ENCODE measurements at regions not wholly inside any gene's neighbourhood (a gene's known extent, or its start where the extent isn't known, plus 50 kb on each side); places are given as distances from the start of the nearest gene placed in this dataset.

DNA sequence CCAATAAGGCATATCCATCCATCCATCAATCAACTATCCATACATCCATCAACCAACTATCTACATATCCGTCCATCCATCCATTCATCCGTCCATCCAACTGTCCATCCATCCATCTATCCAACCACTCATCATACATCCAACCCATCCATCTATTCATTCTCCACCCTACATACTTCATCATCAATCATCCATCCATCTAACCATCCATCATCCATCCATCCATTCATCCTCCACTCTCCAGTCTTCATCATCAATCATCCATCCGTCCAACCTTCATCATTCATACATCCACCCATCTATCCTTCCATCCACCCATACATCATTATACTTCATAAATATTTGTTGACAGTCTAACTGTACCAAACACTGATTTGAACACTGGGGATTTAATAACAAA is 231.3 kb upstream of the DAB1 start:
- Histone ChIP-seq H2AFZ (ENCODE audit: low read depth, low read length) (no peak overlapping the region), H3K79me2 (ENCODE audit: insufficient read depth, low read length) (no peaks in the 10 kb centered on the region), H3K4me3 (ENCODE audit: low read depth in 1 of 2, low read length in 2 of 2) (no peak overlapping the region), H3K36me3 (ENCODE audit: insufficient read depth, low read length) (no peaks in the 10 kb centered on the region), H3K9ac (ENCODE audit: low read depth, low read length) (no peak overlapping the region), H3K27ac (ENCODE audit: low read length) (no peak overlapping the region), H3K27me3 (ENCODE audit: insufficient read depth, low read length, poor library complexity) (no peaks in the 10 kb centered on the region), H3K4me2 (ENCODE audit: insufficient read depth, low read length) (no peak overlapping the region), H3K4me1 (ENCODE audit: insufficient read depth, low read length) (no peaks in the 10 kb centered on the region), H3K9me3 (ENCODE audit: insufficient read depth, low read length, severe bottlenecking) (no peaks in the 10 kb centered on the region), H4K20me1 (ENCODE audit: insufficient read depth, low read length) (no peaks in the 10 kb centered on the region)
- TF ChIP-seq EZH2 (IDR thresholded peaks at IDR 0.05; ENCODE audit: borderline replicate concordance, low read depth, low read length, severe bottlenecking): no peak
- ATAC-seq (ENCODE audit: insufficient read depth, low read depth) (no peak), DNase-seq (no peak)

DNA sequence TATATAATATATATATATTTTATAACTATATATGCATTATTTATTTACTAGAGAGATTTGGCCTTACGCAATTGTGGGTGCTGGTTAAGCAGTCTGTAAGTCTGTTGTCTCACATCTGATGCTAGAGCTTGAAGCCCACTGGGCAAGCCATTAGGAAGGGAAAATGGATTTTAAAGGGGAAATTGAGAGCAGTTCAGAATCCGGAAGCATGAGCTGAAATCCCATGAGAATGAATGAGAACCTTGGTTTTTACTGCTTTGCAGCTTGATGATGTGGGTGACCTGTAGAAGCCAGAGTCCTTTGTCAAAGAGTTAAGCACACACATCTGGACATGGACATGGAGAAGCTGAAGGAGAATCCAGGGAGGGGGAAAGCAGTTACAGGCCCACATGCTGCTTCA is 220.8 kb upstream of the DAB1 start:
- no peak overlapping the region for H3K4me3 ChIP-seq (ENCODE audit: low read depth in 1 of 2, low read length in 2 of 2)
- no peak overlapping the region for H3K27ac ChIP-seq (ENCODE audit: low read length)
- no peak for TF ChIP-seq EZH2 (IDR thresholded peaks at IDR 0.05; ENCODE audit: borderline replicate concordance, low read depth, low read length, severe bottlenecking)
- TF ChIP-seq, protein P1, sequence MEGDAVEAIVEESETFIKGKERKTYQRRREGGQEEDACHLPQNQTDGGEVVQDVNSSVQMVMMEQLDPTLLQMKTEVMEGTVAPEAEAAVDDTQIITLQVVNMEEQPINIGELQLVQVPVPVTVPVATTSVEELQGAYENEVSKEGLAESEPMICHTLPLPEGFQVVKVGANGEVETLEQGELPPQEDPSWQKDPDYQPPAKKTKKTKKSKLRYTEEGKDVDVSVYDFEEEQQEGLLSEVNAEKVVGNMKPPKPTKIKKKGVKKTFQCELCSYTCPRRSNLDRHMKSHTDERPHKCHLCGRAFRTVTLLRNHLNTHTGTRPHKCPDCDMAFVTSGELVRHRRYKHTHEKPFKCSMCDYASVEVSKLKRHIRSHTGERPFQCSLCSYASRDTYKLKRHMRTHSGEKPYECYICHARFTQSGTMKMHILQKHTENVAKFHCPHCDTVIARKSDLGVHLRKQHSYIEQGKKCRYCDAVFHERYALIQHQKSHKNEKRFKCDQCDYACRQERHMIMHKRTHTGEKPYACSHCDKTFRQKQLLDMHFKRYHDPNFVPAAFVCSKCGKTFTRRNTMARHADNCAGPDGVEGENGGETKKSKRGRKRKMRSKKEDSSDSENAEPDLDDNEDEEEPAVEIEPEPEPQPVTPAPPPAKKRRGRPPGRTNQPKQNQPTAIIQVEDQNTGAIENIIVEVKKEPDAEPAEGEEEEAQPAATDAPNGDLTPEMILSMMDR (IDR thresholded peaks at IDR 0.05; ENCODE audit: borderline replicate concordance, extremely low read depth, low read length, poor library complexity, severe bottlenecking): no peak
- H3K9me3 ChIP-seq (ENCODE audit: insufficient read depth, low read length, severe bottlenecking): no peaks in the 10 kb centered on the region
- H3K36me3 ChIP-seq (ENCODE audit: insufficient read depth, low read length): no peaks in the 10 kb centered on the region
- ATAC-seq (ENCODE audit: insufficient read depth, low read depth) (no peak), DNase-seq (no peak)
- H4K20me1 ChIP-seq (ENCODE audit: insufficient read depth, low read length): no peaks in the 10 kb centered on the region
- no peak overlapping the region for H2AFZ ChIP-seq (ENCODE audit: low read depth, low read length)
- no peak overlapping the region for H3K9ac ChIP-seq (ENCODE audit: low read depth, low read length)
- no peaks in the 10 kb centered on the region for H3K4me1 ChIP-seq (ENCODE audit: insufficient read depth, low read length)
- H3K27me3 ChIP-seq (ENCODE audit: insufficient read depth, low read length, poor library complexity): peaks cover 4% of the 10 kb centered on the region
- no peaks in the 10 kb centered on the region for H3K79me2 ChIP-seq (ENCODE audit: insufficient read depth, low read length)
- no peak overlapping the region for H3K4me2 ChIP-seq (ENCODE audit: insufficient read depth, low read length)

DNA sequence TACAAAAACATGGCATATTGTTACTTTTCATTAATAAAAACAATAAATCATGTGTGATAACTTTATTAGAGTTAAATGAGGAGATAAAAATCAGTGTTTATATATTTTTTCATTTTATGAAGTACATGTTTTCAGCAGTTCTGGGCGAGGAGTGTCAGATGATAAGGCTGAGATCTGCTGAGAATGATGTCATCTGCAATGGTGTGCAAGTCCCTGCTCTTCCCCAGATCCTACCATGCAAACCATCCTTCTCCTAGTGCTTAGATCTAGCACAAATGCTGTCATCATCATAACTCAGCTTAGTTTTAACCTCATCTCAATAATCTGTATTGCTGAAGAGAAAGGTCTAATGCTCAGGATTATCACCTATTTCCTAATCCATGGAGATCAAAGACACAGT is 214.4 kb upstream of the DAB1 start:
- Histone ChIP-seq H3K4me1 (ENCODE audit: insufficient read depth, low read length) (no peaks in the 10 kb centered on the region), H3K27me3 (ENCODE audit: insufficient read depth, low read length, poor library complexity) (peaks cover 6% of the 10 kb centered on the region), H3K27ac (ENCODE audit: low read length) (no peak overlapping the region), H3K79me2 (ENCODE audit: insufficient read depth, low read length) (no peaks in the 10 kb centered on the region), H3K4me2 (ENCODE audit: insufficient read depth, low read length) (no peak overlapping the region), H3K36me3 (ENCODE audit: insufficient read depth, low read length) (no peaks in the 10 kb centered on the region), H3K9me3 (ENCODE audit: insufficient read depth, low read length, severe bottlenecking) (no peaks in the 10 kb centered on the region), H4K20me1 (ENCODE audit: insufficient read depth, low read length) (no peaks in the 10 kb centered on the region), H3K9ac (ENCODE audit: low read depth, low read length) (no peak overlapping the region), H2AFZ (ENCODE audit: low read depth, low read length) (no peak overlapping the region), H3K4me3 (ENCODE audit: low read depth in 1 of 2, low read length in 2 of 2) (no peak overlapping the region)
- TF ChIP-seq, protein P1 (IDR thresholded peaks at IDR 0.05; ENCODE audit: borderline replicate concordance, extremely low read depth, low read length, poor library complexity, severe bottlenecking): no peak
- TF ChIP-seq EZH2 (IDR thresholded peaks at IDR 0.05; ENCODE audit: borderline replicate concordance, low read depth, low read length, severe bottlenecking): no peak
- DNase-seq (no peak), ATAC-seq (ENCODE audit: insufficient read depth, low read depth) (no peak)

DNA sequence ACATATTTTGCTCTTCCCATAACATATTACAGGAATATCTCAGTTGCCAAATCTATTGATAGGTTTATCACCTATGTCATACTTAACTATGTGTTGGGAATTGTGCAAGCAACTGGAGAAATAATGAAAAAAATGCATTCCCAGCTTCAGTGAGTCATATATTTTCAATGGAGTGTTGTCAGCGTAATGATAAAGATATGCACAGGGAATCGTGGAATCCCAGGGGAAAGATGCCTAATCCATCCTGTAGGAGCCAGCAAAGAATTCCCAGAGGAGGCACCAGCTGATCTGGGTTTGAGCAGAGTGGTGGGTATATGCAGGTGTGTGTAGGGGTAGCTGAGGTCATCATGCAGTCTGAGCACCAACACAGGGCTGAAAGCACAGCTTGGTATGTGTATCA is 213.3 kb upstream of the DAB1 start:
- no peak overlapping the region for H3K9ac ChIP-seq (ENCODE audit: low read depth, low read length)
- no peaks in the 10 kb centered on the region for H4K20me1 ChIP-seq (ENCODE audit: insufficient read depth, low read length)
- no peak overlapping the region for H3K27ac ChIP-seq (ENCODE audit: low read length)
- ATAC-seq (ENCODE audit: insufficient read depth, low read depth): no peak
- H3K4me3 ChIP-seq (ENCODE audit: low read depth in 1 of 2, low read length in 2 of 2): no peak overlapping the region
- no peak overlapping the region for H3K4me2 ChIP-seq (ENCODE audit: insufficient read depth, low read length)
- no peaks in the 10 kb centered on the region for H3K36me3 ChIP-seq (ENCODE audit: insufficient read depth, low read length)
- TF ChIP-seq, protein P1 (IDR thresholded peaks at IDR 0.05; ENCODE audit: borderline replicate concordance, extremely low read depth, low read length, poor library complexity, severe bottlenecking): no peak
- TF ChIP-seq EZH2 (IDR thresholded peaks at IDR 0.05; ENCODE audit: borderline replicate concordance, low read depth, low read length, severe bottlenecking): no peak
- H3K9me3 ChIP-seq (ENCODE audit: insufficient read depth, low read length, severe bottlenecking): no peaks in the 10 kb centered on the region
- peaks cover 6% of the 10 kb centered on the region for H3K27me3 ChIP-seq (ENCODE audit: insufficient read depth, low read length, poor library complexity)
- no peaks in the 10 kb centered on the region for H3K4me1 ChIP-seq (ENCODE audit: insufficient read depth, low read length)
- DNase-seq: no peak
- no peaks in the 10 kb centered on the region for H3K79me2 ChIP-seq (ENCODE audit: insufficient read depth, low read length)
- H2AFZ ChIP-seq (ENCODE audit: low read depth, low read length): no peak overlapping the region

Data from DND-41 (cell line).